Muscle layer of duodenum (tissue), 2 donors: ENCODE measurements at regions not wholly inside any gene's neighbourhood (a gene's known extent, or its start where the extent isn't known, plus 50 kb on each side); places are given as distances from the start of the nearest gene placed in this dataset.
"Not testable (repeated sequence)": the region's sequence is repeated elsewhere in the genome, so short reads cannot be mapped to it uniquely, and the experiment has no call there.

Source experiments
- H3K27ac ChIP-seq: one replicate; pipeline ENCODE4 v1.7.0; 2013; ENCODE audit warnings: mild to moderate bottlenecking, low read length
- H3K27me3 ChIP-seq: one replicate; pipeline ENCODE4 v1.7.0; 2013; ENCODE audit warnings: low read depth, mild to moderate bottlenecking, control low read depth, low read length
- H3K36me3 ChIP-seq, 2 donors: one replicate each; pipeline ENCODE4 v1.7.0; 2013; ENCODE audit warnings: low read length in 2 of 2, control low read depth in 1 of 2, mild to moderate bottlenecking in 1 of 2; ENCODE audit not compliant: insufficient read depth in 2 of 2, control insufficient read depth in 1 of 2
- H3K4me1 ChIP-seq, 2 donors: one replicate each; pipeline ENCODE4 v1.7.0; 2013; ENCODE audit warnings: low read length in 2 of 2, mild to moderate bottlenecking in 2 of 2, control low read depth in 1 of 2, moderate library complexity in 1 of 2; ENCODE audit not compliant: insufficient read depth in 2 of 2, control insufficient read depth in 1 of 2
- H3K4me3 ChIP-seq, 2 donors: one replicate each; pipeline ENCODE4 v1.7.0; 2013; ENCODE audit warnings: low read length in 2 of 2, low read depth in 1 of 2, mild to moderate bottlenecking in 1 of 2
- H3K9me3 ChIP-seq, 2 donors: one replicate each; pipeline ENCODE4 v1.7.0; 2013; ENCODE audit warnings: low read length in 2 of 2, control low read depth in 1 of 2, mild to moderate bottlenecking in 1 of 2; ENCODE audit not compliant: control insufficient read depth in 1 of 2
- donor health status: healthy.

DNA sequence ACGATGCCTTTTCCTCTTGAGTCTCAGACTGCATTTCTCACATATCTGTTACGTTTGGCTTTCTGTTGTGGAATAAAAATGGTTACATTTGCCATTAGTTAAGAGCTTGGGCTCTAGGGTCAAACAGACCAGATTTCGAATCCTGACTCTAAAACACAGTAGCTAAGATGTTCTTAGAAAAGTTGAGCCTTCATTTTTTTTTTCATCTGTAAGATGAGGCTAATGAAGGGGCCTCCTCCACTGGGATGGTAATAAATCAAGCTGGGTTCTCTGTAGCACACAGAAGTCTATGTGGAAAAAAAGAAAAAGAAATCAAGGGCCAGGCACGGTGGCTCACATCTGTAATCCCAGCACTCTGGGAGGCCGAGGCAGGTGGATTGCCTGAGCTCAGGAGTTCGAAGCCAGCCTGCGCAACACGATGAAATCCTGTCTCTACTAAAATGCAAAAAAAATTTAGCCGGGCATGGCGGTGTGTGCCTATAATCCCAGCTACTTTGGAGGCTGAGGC is 49.9 kb upstream of the CAPRIN1 start:
- Histone ChIP-seq H3K36me3 (no peaks in the 10 kb centered on the region), H3K4me3 (no peak overlapping the region), H3K27me3 (no peaks in the 10 kb centered on the region), H3K27ac (no peak overlapping the region), H3K9me3 (no peaks in the 10 kb centered on the region), H3K4me1 (peaks cover 0 to 5% of the 10 kb centered on the region in 2 donors)

- no peaks in the 10 kb centered on the region for H3K9me3 ChIP-seq
- H3K4me3 ChIP-seq = no peak overlapping the region
- H3K27ac ChIP-seq = no peak overlapping the region
- H3K36me3 ChIP-seq = no peaks in the 10 kb centered on the region
- H3K27me3 ChIP-seq = no peaks in the 10 kb centered on the region
- H3K4me1 ChIP-seq = peaks cover 0 to 5% of the 10 kb centered on the region in 2 donors
Observed at GRCh38 chr11:33999393-33999792, 52.1 kb upstream of the CAPRIN1 start.

DNA sequence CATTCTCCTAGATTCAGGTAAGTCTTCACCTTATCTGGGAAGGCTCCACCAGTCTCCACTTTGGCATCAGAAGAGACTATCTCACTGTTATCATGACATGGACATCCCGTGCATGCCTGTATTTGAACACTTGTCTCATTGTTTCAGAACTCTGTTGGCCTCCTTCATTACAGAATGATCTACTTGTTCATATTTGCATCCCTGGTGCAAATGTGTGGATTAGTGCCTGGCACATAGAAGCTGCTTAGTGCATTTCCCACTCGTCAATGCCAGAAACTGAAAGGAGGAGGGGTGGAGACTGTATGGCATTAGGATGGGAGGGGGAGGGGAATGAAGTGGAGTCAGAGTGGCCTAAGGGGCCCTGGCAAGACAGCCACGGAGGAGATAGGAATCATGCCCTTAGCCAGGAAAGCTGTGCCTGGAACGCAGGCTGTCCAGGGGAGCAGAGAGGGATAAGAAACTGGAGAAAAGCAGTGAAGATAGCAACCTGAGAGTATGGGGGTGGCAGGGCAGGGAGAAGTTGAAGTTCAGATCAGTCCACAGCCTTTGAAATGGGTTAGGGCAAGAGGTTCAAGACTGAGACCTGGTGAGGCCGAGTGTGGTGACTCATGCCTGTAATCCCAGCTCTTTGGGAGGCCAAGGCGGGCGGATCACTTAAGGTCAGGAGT is 53.8 kb upstream of the CAPRIN1 start:
- Histone ChIP-seq H3K27me3 (no peaks in the 10 kb centered on the region), H3K27ac (no peak overlapping the region), H3K4me1 (peaks cover 0 to 5% of the 10 kb centered on the region in 2 donors), H3K4me3 (no peak overlapping the region), H3K36me3 (no peaks in the 10 kb centered on the region), H3K9me3 (no peaks in the 10 kb centered on the region)

- no peaks in the 10 kb centered on the region for H3K9me3 ChIP-seq
- no peaks in the 10 kb centered on the region for H3K36me3 ChIP-seq
- no peak overlapping the region for H3K27ac ChIP-seq
- no peaks in the 10 kb centered on the region for H3K27me3 ChIP-seq
- peaks cover 0 to 5% of the 10 kb centered on the region in 2 donors for H3K4me1 ChIP-seq
- peak overlapping the region; percentile 4 to 14 for H3K4me3 ChIP-seq
Observed at GRCh38 chr11:33996498-33997454, 54.8 kb upstream of the CAPRIN1 start.

DNA sequence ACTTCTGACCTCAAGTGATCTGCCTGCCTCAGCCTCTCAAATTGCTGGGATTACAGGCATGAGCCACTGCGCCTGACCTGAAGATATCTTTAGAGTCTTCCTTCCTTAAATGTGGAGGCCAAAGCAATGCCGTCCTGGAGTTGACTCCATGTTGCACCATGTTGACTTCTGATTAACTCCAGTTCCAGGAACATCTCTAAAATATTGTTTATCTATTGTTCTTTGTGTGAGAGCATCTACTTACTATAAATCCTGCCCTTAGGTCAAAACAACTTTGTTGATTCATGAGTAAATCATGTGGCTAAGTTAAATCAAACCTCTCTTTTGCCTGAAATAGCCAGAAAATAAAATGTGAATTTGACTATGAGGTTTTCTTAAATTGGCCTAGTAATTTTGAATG is 56.6 kb upstream of the CAPRIN1 start:
- Histone ChIP-seq H3K36me3 (no peaks in the 10 kb centered on the region), H3K27ac (no peak overlapping the region), H3K4me1 (peaks cover 0 to 5% of the 10 kb centered on the region in 2 donors), H3K9me3 (no peaks in the 10 kb centered on the region), H3K4me3 (no peak overlapping the region), H3K27me3 (no peaks in the 10 kb centered on the region)

DNA sequence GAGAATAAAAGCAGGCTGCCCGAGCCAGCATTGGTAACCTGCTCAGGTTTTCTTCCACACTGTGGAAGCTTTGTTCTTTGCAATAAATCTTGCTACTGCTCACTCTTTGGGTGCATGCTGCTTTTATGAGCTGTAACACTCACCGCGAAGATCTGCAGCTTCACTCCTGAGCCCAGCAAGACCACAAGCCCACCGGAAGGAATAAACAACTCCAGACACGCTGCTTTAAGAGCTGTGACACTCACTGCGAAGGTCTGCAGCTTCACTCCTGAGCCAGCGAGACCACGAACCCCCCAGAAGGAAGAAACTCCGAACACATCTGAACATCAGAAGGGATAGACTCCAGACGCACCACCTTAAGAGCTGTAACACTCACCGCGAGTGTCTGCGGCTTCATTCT is 60.4 kb upstream of the CAPRIN1 start:
- H3K36me3 ChIP-seq, H3K9me3 ChIP-seq, H3K27ac ChIP-seq, H3K27me3 ChIP-seq, H3K4me1 ChIP-seq, H3K4me3 ChIP-seq: not testable (repeated sequence)

- H3K27me3 ChIP-seq, H3K4me1 ChIP-seq, H3K9me3 ChIP-seq, H3K4me3 ChIP-seq, H3K36me3 ChIP-seq, H3K27ac ChIP-seq: not testable (repeated sequence)
Observed at GRCh38 chr11:33990131-33990530, 61.4 kb upstream of the CAPRIN1 start.

GRCh38 chr11:33989461-33989860 is 62.1 kb upstream of the CAPRIN1 start:
- H3K4me1 ChIP-seq = no peaks in the 10 kb centered on the region
- H3K27ac ChIP-seq = no peak overlapping the region
- H3K27me3 ChIP-seq = no peaks in the 10 kb centered on the region
- H3K36me3 ChIP-seq = no peaks in the 10 kb centered on the region
- H3K4me3 ChIP-seq = no peak overlapping the region
- H3K9me3 ChIP-seq = no peaks in the 10 kb centered on the region

- Histone ChIP-seq H3K36me3 (no peaks in the 10 kb centered on the region), H3K27me3 (no peaks in the 10 kb centered on the region), H3K9me3 (no peaks in the 10 kb centered on the region), H3K27ac (no peak overlapping the region), H3K4me3 (no peak overlapping the region), H3K4me1 (no peaks in the 10 kb centered on the region)
Observed at GRCh38 chr11:33988586-33989370, 62.8 kb upstream of the CAPRIN1 start.

DNA sequence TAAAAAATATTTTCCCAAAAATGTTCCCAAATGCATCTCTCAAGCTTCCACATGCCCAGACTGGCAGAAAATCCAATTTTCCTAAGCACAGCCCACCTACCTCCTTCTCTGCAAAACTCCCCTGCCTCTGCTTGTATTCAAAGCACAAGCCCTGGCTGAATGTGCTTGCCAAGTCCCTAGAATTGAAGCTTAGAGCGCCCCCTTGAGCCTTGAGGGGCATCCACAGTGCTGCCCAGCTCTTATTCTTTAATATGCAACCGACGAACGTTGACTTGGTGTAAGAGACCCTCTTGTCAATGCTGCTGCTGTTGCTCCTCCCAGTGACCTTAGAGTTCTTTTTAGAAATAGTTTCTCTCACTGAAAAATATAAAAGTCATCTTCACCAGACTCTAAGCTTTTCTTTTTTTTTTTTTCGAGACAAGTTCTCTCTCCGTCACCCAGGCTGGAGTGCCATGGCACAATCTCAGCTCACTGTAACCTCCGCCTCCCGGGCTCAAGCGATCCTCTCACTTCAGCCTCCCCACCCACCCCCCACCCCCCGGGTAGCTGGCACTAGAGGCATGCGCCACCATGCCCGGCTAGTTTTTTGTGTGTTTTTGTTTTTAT is 63.5 kb upstream of the CAPRIN1 start:
- Histone ChIP-seq H3K4me3 (no peak overlapping the region), H3K27me3 (no peaks in the 10 kb centered on the region), H3K4me1 (no peaks in the 10 kb centered on the region), H3K27ac (no peak overlapping the region), H3K9me3 (no peaks in the 10 kb centered on the region), H3K36me3 (no peaks in the 10 kb centered on the region)

- no peaks in the 10 kb centered on the region for H3K27me3 ChIP-seq
- H3K36me3 ChIP-seq = no peaks in the 10 kb centered on the region
- no peaks in the 10 kb centered on the region for H3K4me1 ChIP-seq
Observed at GRCh38 chr11:33987545-33987944, 64.0 kb upstream of the CAPRIN1 start.

More at GRCh38 chr11:33987545-33987944, 64.0 kb upstream of the CAPRIN1 start:
- H3K9me3 ChIP-seq = no peaks in the 10 kb centered on the region
- no peak overlapping the region for H3K27ac ChIP-seq
- H3K4me3 ChIP-seq = no peak overlapping the region
